ENCODE measurements at regions not wholly inside any gene's neighbourhood (a gene's known extent, or its start where the extent isn't known, plus 50 kb on each side); places are given as distances from the start of the nearest gene placed in this dataset.
A peak's percentile ranks its signal among the peaks of the same experiment; 100 is the strongest.

DNA sequence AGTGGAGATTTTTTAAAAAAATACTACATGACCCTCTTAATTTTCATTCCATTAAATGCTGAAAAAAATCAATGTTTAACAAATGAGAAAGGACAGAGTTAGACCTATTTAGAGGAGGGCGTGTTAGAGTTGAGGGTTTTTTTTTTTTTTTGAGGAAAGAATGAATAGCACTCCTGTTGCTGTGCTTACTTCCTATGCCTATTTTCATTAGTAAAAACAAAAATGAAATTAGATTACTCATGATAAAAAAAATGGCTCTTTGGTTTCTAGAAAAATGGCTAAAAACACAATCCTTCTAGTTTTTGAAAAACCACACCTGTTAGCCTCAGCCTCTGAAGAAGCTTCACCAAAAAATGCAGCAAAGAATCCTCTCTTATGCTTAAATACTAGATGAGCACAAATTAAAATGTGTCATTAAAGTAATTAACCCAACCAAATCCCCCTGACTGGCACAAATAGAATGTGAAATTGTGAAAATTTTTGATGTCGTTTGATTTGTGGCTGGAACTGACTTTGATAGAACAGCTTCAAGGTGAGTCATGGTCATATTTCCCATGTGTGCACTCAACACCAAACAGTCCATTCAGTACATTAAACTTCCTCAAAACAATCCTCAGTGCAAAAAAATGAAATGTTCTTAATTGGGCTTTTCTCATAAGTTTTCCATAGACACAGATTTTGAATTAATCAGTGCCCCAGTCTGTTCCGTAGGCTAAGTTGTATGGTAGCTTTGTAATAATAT, 98.0 kb downstream of the MACIR start:
- 59 to 64% methylated on average over 3 of the region's 3 CpGs for WGBS, 2 donors
- intact Hi-C loops (cut with DNase I) = no loop called here

DNA sequence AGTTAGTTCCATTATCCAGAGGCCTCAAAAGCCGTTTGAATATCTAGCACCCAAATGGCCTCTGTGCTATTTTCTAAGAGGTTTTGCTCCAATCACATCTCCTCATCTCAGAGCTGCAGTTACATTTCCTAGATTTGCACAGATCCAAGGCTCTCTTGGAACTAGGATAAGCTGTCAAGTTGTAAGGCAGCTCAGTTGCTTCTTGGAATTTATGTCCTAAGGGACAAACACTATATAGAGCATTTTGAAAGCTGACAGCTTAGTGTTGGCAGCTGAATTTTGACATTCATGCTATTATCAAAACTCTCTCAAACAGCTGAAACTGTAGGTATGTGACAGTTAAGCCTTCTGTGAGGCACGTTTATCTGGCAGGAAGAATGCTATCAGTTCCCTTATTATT, 97.0 kb downstream of the MACIR start:
- intact Hi-C loops (cut with DNase I) = no loop called here
- Histone ChIP-seq H3K27me3 (no peaks in the 10 kb centered on the region), H3K4me1 (no peaks in the 10 kb centered on the region), H3K27ac (no peak overlapping the region), H3K4me3 (no peak overlapping the region), H3K36me3 (replicated peaks in 1 of 2; ENCODE audit: insufficient read depth in 1 of 2, low read depth in 2 of 2) (no peaks in the 10 kb centered on the region), H3K9me3 (peaks cover 0 to 4% (median 0%) of the 10 kb centered on the region in 3 donors)
- ATAC-seq (no peak), DNase-seq (no peak)
- no peak for TF ChIP-seq POLR2A (IDR thresholded peaks at IDR 0.05)
- TF ChIP-seq, protein P1, sequence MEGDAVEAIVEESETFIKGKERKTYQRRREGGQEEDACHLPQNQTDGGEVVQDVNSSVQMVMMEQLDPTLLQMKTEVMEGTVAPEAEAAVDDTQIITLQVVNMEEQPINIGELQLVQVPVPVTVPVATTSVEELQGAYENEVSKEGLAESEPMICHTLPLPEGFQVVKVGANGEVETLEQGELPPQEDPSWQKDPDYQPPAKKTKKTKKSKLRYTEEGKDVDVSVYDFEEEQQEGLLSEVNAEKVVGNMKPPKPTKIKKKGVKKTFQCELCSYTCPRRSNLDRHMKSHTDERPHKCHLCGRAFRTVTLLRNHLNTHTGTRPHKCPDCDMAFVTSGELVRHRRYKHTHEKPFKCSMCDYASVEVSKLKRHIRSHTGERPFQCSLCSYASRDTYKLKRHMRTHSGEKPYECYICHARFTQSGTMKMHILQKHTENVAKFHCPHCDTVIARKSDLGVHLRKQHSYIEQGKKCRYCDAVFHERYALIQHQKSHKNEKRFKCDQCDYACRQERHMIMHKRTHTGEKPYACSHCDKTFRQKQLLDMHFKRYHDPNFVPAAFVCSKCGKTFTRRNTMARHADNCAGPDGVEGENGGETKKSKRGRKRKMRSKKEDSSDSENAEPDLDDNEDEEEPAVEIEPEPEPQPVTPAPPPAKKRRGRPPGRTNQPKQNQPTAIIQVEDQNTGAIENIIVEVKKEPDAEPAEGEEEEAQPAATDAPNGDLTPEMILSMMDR (IDR thresholded peaks at IDR 0.05) = no peak
- 14 to 17% methylated on average over 2 of the region's 2 CpGs for WGBS, 2 donors

More for the DNA sequence above, 98.0 kb downstream of the MACIR start:
- no peaks in the 10 kb centered on the region for H3K36me3 ChIP-seq (replicated peaks in 1 of 2; ENCODE audit: insufficient read depth in 1 of 2, low read depth in 2 of 2)
- no peak for TF ChIP-seq POLR2A (IDR thresholded peaks at IDR 0.05)
- TF ChIP-seq, protein P1 (IDR thresholded peaks at IDR 0.05) = no peak
- H3K27ac ChIP-seq = peak overlapping the region in 1 of 4 donors; percentile 25
- H3K4me1 ChIP-seq = no peaks in the 10 kb centered on the region
- H3K27me3 ChIP-seq = no peaks in the 10 kb centered on the region
- no peak overlapping the region for H3K4me3 ChIP-seq
- peaks cover 0 to 4% (median 0%) of the 10 kb centered on the region in 3 donors for H3K9me3 ChIP-seq
- ATAC-seq (no peak), DNase-seq (no peak)

DNA sequence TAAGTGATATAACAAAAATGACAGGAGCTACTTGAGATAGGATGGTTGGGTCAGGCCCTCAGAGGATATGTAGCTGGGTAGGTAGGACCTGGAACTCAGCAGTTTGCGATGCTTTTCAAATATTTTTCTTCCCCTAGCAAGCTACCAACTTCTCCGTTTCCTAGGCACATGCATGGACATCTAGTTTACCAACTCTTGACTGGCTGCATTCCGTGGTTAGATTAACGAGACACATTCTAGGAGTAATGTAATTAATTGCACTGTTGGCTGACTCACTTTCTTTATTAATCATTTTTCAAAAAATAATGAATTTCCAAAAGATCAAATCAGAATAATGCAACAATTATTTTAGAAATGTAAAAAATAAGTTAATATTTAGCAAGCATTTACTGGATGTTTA, 95.9 kb downstream of the MACIR start:
- H3K27ac ChIP-seq = no peak overlapping the region
- H3K9me3 ChIP-seq = peaks cover 0 to 4% (median 0%) of the 10 kb centered on the region in 3 donors
- TF ChIP-seq, protein P1 (IDR thresholded peaks at IDR 0.05) = no peak
- TF ChIP-seq POLR2A (IDR thresholded peaks at IDR 0.05) = no peak
- no peak for DNase-seq
- WGBS, 2 donors = 44 to 46% methylated on average over 4 of the region's 4 CpGs
- H3K4me3 ChIP-seq = no peak overlapping the region
- no peaks in the 10 kb centered on the region for H3K36me3 ChIP-seq (replicated peaks in 1 of 2; ENCODE audit: insufficient read depth in 1 of 2, low read depth in 2 of 2)
- H3K4me1 ChIP-seq = no peaks in the 10 kb centered on the region
- intact Hi-C loops (cut with DNase I) = no loop called here
- ATAC-seq = no peak
- H3K27me3 ChIP-seq = no peaks in the 10 kb centered on the region

DNA sequence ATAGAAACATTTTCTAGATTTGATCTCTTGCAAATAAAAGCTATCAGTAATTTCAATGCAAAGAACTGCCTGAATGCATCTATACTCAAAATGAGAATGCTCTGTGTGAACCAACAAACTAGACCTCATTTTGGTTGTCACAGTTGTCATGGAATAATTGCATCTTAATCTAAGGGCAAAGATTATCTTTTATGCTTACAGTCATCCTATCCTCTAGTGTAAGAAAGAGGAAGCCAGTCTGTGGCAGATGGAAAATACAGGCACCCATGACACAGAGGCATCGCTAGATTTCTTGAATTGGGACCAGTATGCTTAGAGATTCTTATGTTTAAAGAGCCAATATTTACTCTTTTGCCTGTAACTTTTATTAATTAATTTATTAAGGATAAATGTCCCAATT, 95.0 kb downstream of the MACIR start:
- Histone ChIP-seq H3K27ac (no peak overlapping the region), H3K4me3 (no peak overlapping the region), H3K36me3 (replicated peaks in 1 of 2; ENCODE audit: insufficient read depth in 1 of 2, low read depth in 2 of 2) (no peaks in the 10 kb centered on the region), H3K4me1 (no peaks in the 10 kb centered on the region), H3K9me3 (peaks cover 0 to 4% (median 0%) of the 10 kb centered on the region in 3 donors), H3K27me3 (no peaks in the 10 kb centered on the region)
- intact Hi-C loops (cut with DNase I) = no loop called here
- DNase-seq (no peak), ATAC-seq (no peak)
- WGBS, 2 donors = 92 to 94% methylated on average over 1 of the region's 1 CpG
- no peak for TF ChIP-seq POLR2A (IDR thresholded peaks at IDR 0.05)
- TF ChIP-seq, protein P1 (IDR thresholded peaks at IDR 0.05) = no peak
